Activated CD4-positive, alpha-beta T cell treated with anti-CD3 and anti-CD28 coated beads, Interleukin-2, Interleukin-6, amounts not matched to agents 100 ng/mL and 50 ng/mL, durations not matched to agents 16 hours and 8 hours (primary cell): ENCODE measurements at regions not wholly inside any gene's neighbourhood (a gene's known extent, or its start where the extent isn't known, plus 50 kb on each side); places are given as distances from the start of the nearest gene placed in this dataset.
"Not testable (repeated sequence)": the region's sequence is repeated elsewhere in the genome, so short reads cannot be mapped to it uniquely, and the experiment has no call there.

Experiments
- DNase-seq: peaks from one replicate; pipeline ENCODE4 v3.0.0-alpha.2; 2020

DNA sequence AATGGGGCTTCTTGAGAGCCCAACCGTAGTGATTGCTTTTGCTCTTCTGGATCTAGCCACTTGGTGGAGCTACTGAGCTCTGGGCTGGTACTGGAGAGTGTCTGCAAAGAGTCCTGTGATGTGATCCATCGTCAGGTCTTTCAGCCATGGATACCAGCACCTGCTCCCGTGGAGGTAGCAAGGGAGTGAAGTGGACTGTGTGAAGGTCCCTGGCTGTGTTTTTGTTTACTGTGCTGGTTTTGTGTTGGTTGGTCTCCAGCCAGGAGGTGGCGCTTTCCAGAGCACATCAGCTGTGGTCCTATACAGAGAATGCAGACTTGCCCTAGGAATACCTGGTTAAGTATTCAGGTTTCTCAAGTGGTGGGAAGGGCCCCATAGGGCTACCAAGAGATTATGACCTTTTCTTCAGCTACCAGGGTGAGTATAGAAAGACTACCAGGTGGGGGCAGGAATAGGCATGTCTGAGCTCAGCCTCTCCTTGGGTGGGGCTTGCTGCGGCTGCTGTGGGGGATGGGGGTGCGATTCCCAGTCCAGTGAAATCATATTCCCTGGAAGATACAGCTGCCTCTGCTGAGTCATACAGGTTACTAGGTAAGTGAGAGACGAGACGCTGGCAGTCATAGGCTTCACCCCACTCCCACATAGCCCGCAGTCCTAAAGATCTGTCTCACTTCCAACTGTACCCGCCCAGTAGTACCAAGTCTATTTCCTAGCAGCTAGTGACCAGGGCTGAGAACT lies 733.7 kb downstream of the ZNF385D start:
- no peak for DNase-seq

DNA sequence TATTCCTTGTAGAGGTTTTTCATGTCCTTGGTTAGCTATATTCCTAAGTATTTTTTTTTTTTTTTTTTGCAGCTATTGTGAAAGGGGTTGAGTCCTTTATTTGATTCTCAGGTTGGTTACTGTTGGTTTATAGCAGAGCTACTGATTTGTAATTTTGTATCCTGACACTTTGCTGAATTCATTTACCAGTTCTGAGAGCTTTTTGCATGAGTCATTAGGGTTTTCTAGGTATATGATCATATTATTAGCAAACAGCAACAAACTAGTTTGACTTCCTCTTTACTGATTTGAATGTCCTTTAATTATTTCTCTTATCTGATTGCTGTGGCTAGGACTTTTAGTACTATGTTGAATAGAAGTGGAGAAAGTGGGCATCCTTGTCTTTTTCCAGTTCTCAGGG lies 737.4 kb downstream of the ZNF385D start:
- DNase-seq, result no peak

DNA sequence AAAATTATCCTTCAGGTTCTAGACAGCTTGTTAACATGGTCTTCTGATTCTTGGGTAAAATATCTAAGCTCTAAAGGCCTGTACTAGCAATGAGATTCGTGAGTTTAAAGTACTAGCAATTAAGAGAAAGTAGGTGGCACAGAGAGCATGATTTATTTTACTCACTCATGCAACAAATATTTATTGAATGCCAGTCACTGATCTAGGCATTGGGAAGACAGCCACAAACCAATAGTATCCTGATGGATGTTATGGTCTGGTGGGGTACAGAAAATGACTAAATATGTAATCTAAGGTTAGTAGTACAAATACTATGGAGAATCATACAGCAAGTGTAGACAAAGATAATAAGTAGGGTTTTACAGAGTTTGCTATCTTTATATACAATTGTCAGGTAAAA lies 751.3 kb downstream of the ZNF385D start:
- no peak for DNase-seq

DNA sequence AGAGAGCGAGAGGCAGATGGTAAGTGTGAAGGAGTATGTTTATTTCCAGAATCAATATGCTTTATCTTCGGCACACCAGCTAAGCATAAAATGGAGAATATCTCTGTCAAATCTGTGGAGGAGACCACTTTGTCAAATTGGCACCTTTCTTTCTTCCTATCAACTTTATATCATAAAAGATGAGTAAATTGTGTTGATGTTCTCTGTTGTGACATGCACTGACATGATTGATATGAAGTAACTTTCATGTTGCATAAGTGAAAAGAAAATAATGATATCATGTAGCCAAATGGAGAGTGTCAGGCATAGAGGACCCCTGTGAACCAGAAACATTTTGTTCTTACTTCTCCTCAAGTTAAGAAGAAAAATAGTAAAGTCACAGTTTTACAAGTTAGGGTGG lies 753.8 kb downstream of the ZNF385D start:
- DNase-seq, result no peak

DNA sequence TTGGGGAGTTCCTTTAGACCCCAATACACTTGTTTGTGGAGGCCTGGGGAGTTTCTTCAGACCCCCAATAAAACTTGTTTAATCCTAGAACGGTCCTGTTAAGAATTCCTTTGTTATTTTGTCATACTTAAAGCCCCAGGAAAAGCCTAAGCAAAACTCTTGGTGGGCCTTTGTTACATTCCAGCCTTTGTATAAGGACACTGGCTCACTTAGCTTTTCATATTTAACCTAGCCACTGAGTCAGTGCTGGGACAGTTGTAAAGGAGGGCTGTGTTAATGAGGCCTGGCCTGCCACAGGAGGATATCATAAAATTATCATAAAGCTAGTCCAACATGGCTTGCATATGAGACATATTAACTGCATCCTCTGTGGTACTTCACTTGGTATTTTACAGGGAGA lies 760.1 kb downstream of the ZNF385D start:
- no peak for DNase-seq

DNA sequence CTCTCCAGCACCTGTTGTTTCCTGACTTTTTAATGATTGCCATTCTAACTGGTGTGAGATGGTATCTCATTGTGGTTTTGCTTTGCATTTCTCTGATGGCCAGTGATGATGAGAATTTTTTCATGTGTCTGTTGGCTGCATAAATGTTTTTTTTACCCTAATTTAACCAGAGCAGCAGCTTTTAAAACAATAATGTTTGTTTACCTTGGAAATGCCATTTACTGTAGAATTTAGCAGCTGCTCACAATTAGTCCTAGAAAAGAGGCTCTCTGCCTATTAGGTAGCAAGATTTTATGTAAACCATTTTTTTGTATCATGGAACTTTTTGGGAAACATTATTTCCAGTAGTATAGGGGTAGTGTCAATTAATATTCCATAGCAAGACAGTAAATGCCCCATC lies 761.4 kb downstream of the ZNF385D start:
- DNase-seq, result not testable (repeated sequence)

DNA sequence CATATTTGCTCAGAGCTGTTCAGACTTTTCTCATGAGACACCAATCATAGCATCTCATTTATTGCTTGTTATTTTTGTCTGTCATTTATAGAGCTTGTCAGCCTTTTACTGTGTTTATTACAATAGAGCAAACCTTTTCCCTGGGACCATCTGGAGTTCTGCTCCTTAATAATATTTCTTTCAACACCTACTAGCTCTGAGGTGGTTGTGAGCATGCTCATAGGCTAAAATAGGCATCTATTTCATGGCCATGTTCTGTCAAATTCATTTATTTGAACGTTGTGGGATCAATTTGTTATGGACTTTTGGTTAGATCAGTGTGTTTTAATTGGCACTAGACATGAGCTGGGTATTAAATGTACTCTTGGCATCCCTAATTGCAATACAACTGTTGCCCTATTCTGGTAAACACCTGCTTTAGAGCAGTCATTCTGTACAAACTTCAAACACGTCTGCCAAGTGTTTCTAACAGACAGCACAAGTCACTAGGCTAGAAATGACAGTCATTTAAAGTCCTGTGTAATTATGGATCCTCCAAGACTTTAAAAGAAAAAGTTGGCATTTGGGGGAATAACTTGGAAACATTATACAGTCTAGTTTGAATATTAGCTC lies 766.3 kb downstream of the ZNF385D start:
- no peak for DNase-seq

DNA sequence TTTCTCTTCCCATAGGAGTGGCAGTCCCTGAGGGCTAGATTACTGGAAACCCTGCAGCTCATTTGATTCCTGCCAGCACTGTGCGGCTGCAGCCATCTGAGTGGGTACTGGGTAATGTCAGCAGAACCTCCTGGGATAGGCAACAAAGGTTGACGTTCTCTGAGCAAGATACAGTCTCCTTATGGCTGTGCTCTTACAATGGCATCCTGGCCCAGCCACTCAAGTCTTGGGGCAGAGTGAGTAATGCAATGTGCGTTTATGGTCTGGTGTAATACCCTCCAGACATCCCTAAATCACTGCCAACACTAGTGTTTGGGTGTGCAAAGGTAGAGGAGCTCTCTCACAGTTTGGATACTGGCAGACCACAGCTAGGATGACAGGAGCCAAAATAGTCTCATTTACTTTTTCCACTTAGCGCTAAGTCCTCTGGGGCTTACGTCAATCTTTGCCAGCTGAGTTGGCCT lies 775.8 kb downstream of the ZNF385D start:
- DNase-seq, result no peak

DNA sequence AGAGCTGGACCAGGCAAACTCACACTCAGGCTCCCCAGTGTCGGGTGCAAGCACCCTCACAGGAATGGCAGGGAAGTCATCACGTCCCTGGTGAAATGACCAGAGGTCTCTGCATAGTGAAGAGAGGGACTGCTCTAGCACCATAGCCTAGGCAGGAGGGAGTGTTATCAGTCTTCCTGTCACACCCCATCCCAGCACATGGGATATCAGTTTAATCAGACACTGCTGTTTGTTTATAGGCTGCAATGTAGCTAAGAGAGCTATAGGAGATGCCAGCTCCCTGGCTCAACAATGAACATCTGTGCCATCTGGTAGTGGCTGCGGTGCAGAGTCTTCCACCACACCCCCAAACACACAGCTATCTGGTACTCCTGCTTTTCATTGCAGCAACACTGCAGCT lies 776.6 kb downstream of the ZNF385D start:
- DNase-seq, result no peak

DNA sequence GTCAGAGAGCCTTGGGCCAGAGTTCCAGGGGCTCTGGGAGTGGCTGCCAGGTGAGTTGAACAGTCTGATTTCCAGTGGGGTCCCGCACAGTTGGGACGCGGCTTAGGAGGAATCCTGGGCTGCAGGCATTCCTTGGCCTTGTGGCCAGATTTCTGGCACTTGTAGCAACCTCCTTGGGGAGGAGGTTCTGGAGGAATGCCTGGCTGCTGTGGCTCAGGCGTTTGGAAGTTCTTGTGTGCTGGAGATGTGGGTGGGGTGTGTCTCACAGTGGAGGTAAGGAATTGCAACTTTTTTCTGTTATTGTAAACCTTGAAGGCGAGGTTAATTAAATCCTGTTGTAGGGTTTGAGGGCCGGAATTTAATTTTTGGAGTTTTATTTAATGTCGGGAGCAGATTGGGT lies 780.2 kb downstream of the ZNF385D start:
- not testable (repeated sequence) for DNase-seq

DNA sequence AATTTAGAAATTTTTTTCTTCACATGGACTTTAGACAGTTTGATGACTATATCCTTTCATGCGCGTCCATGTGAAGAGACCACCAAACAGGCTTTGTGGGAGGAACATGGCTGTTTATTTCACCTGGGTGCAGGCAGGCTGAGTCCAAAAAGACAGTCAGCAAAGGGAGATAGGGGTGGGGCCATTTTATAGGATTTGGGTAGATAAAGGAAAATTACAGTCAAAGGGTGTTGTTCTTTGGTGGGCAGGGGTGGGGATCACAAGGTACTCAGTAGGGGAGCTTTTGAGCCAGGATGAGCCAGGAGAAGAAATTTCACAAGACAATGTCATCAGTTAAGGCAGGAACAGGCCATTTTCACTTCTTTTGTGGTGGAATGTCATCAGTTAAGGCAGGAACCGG lies 781.5 kb upstream of the SGO1 start:
- not testable (repeated sequence) for DNase-seq

DNA sequence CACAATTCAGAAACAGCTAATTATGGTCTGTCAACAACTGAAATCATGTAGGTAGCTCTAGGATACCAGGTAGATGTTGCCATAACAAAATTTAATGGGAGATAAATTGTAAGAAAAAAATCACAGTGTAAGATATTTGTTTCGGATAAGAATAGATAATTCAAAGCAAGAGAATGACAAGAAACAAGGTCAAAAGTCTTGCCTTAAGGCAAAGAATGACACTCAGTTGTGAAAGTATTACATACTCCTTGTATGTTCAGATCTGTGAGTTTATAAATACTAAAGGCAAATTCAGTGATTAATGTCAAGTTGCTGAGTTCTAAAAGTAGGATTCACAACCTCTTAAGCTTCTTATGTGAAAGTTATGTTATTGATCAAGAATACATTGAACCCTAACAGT lies 772.2 kb upstream of the SGO1 start:
- no peak for DNase-seq

DNA sequence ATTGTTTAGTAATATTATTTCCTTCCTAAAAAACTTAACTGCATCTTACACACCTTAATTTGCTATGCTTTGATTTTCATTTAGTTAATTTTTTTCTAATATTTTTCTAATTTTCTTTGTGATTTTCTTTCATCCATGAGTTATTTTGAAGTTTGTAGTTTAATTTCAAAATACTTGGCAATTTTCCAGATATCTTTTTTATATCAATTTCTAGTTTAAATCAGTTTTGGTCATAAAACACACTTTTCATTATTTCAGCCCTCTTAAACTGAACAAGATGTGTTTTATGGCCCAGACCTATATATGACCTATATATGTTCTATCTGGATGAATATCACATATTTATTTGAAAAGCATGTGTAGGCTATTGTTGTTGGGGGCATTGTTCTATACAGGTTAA lies 759.9 kb upstream of the SGO1 start:
- DNase-seq, result no peak

DNA sequence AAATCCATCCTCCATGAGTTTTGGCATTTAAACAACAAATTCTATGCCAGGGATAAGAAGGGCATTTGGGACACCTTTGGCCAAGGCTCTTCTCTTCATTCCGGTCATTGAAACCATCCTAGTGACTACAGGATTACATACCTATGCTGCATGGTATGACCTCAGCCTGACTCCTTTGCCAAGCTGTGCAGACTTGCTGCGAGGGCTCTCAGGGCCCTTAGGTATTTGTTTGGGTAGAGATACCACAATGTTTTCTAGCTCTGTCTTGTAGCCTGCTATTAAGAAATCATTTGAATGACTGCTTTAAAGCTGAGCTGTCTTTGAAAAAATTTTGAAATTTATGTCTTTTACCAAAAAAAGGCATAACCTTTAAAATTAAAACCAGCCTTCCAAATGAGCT lies 749.8 kb upstream of the SGO1 start:
- no peak for DNase-seq

DNA sequence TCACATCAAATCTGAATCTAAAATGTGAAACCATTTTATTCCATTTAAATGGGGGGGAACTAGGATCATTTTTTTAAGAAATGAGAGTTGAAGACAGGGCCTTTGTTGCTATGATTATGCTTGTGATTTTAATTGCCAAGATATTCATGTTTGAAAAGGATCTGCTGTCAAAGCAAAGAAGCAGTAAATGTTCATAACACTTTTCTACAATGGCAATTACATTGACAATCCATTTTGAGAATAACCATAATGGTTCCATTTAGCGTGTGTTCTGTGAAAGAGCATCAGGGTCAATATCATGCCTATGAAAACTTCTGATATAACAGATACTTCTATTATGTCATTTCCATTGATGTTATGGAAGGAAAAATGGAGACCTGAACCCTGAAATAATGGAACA lies 745.8 kb upstream of the SGO1 start:
- DNase-seq, result no peak

DNA sequence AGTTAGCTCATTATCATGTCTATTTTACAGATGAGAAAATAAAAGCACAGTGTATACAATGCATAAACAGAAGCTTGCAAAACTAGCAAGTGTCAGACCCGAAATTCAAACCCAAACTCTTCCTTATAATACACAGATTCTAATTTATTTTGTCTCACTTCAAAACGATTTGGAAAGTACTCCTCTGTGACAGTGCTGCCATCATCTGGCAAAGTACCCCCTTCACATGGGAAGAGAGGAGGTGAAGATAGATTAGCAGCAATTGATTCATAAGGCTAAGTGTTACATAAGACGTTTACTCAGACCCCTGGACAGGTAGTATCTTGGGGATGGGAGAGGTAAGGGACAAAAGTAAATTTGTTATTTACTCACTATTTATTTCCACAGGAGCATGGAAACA lies 744.0 kb upstream of the SGO1 start:
- DNase-seq, result no peak

DNA sequence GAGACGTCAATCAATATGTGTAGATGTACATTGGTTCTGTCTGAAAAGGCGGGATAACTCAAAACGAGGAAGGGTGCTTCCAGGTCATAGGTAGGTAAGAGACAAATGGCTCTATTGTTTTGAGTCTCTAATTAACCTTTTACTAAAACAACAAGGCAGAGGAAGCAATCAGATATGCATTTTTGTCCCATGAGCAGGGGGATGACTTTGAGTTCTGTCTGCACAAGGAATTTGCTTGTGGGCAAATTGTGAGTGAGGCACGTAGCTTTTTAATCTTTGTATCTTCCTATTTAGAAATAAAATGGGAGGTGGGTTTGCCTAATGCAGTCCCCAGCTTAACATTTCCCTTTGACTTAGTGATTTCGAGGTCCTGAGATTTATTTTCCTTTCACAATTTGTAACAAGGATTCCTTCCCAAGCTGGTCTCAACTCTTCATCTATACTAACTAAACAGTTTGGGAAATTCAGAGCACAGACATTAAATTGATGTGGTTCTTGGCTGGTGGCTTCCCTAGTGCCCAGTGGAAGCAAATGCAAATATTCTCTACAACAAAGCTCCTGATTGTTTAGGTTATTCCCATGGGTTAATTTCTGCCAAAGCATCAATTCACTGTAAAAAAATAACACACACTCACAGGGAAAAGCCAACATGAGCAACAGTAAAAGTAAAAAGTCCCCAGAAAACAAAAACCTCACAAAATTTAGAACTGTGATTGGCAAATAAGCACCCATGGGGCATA lies 738.8 kb upstream of the SGO1 start:
- no peak for DNase-seq

DNA sequence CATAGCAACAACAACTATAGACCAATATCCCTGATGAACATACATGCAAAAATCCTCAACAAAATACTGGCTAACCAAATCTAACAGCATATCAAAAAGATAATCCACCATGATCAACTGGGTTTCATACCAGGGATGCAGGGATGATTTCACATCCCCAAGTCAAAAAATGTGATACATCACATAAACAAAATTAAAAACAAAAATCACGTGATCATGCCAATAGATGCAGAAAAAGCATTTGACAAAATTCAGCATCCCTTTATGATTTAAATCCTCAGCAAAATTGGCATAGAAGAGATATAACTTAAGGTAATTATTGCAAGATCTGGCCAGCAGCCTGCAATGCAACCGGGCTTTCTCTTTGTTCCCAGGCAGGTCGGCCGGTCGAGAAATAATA lies 735.1 kb upstream of the SGO1 start:
- DNase-seq, result not testable (repeated sequence)

DNA sequence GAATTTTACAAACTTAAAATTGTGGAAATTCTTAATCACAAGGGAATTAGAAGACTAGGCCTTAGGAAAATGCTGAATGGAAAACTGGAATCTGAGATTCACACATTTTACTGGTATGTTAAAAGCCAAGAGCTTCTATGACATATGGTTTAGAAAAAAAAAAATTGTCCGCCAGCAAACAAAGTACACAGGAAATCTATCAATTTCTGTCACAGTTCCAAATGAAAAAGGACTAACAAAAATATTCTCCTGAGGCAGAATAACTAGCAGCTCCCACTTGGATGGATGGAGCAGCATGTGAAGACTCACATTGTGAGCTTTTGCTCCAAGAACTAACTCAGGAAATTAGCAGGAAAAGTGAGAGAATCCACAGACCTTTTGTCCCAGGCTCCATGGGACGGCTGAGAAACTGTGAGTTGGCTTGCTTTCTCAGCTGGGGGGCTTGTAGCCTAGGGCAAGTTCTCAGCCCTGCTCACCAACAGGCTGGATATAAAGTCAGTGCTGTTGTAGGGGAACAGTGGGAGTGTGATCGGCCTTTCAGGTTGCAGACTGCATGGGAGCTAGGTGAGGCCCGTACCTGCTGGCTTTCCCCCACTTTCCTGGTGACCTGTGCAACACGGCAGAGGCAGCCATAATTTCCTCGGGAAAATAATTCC lies 731.1 kb upstream of the SGO1 start:
- DNase-seq, result no peak

DNA sequence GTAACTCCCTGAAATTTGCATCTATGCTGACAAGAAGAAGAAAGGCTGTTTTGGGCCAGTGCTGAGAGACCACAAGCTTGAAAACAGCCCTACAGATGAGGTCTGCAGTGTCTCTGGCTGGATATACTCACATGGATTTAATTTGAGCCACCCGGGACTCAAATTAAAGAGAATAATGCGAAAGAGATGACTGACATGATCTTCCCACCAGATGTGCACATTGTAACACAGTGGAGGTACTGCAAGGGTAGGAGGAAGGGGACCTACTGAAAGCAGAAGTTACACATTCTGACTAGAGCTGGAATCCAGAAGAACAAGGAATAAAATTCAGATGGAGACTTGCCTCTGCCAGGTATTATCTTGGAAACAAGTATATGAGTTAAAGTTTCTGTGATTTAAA lies 728.3 kb upstream of the SGO1 start:
- DNase-seq, result no peak

DNA sequence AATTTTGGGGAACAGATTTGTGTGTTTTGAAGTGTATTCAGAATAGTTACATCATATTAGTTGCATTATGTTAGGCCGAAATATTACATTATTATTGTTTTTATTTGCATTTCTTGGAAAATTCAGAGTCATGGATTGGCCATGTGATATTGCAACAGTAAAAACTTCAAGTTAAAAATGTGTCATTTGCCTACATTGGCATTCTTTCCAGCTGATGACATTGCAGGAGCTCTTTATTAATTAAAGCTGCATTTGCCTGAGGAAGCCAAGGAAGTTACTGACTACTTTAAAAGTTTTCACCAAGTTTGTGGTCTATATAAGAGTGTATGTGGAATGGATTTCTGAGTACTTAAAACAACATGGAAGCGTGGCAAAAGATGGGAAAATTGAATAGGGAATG lies 726.4 kb upstream of the SGO1 start:
- DNase-seq, result no peak

DNA sequence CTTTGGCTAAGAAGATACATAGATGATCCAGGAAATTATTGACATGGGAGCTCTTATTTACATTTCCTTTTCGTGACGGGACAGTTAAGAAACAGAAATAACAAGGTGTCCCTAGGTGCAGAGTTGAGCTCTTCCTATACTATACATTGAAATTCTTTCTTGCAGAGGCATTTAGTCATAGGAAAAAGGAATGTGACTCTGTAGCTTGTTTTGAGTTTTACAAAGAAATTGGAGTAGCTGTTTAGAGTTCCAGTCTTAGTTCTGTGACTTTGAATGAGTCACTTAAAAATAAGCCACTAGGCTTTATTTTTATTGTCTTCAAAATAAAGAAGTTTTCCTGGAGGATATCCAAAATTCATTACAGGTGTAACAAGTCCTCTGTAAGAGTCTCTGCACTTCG lies 723.5 kb upstream of the SGO1 start:
- DNase-seq, result no peak

DNA sequence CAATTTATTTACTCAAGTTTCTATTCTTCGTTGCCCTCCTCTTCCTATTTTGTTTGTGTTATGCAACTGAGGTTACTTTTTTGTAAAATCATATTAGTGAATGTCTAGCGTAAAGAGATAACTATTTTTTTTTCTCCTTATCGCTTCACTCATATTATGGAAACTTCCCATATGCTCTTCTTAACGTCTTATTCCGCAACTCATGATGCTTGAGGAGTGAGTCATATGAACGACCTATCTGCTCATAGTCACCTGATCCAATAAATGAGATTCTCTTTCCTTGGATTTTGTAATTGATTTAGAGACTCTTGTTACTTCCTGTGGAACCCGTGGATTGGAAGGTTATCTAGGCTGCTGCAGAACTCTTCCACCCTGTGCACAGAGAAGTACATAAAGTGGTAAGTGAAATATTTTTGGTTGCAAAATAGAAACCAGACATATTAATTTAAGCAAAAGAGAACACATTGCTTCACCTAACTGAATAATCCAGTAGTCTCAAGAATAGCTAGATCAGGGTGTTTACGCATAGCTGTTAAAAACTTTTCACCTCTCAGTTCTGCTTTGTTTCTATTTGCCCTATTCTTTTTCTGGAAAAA lies 719.3 kb upstream of the SGO1 start:
- no peak for DNase-seq
